Umbilical cord (tissue), 1 donor: ENCODE measurements at regions not wholly inside any gene's neighbourhood (a gene's known extent, or its start where the extent isn't known, plus 50 kb on each side); places are given as distances from the start of the nearest gene placed in this dataset.
"Not testable (repeated sequence)": the region's sequence is repeated elsewhere in the genome, so short reads cannot be mapped to it uniquely, and the experiment has no call there.

Experiments
- DNase-seq: peaks from one replicate; pipeline ENCODE4 v3.0.0-alpha.2; 2015; ENCODE audit warnings: low spot score

- DNase-seq: not testable (repeated sequence)
Observed at GRCh38 chr6:120930500-120930899, 403.8 kb downstream of the TBC1D32 start.

- DNase-seq: no peak
Observed at GRCh38 chr6:120924214-120924613, 410.1 kb downstream of the TBC1D32 start.

- no peak for DNase-seq
Observed at GRCh38 chr6:120918137-120918536, 416.1 kb downstream of the TBC1D32 start.

- DNase-seq: no peak
Observed at GRCh38 chr6:120916844-120917243, 417.4 kb downstream of the TBC1D32 start.

GRCh38 chr6:120913486-120913885 lies 420.8 kb downstream of the TBC1D32 start:
- DNase-seq: no peak

GRCh38 chr6:120908767-120909166 lies 425.5 kb downstream of the TBC1D32 start:
- no peak for DNase-seq

GRCh38 chr6:120903836-120904235 lies 430.4 kb downstream of the TBC1D32 start:
- DNase-seq: peak; percentile 63

- DNase-seq: no peak
Observed at GRCh38 chr6:120899932-120900331, 434.3 kb downstream of the TBC1D32 start.

- no peak for DNase-seq
Observed at GRCh38 chr6:120894077-120894476, 440.2 kb downstream of the TBC1D32 start.

- DNase-seq: no peak
Observed at GRCh38 chr6:120876931-120877330, 457.3 kb downstream of the TBC1D32 start.

GRCh38 chr6:120876424-120876823 lies 457.9 kb downstream of the TBC1D32 start:
- no peak for DNase-seq

GRCh38 chr6:120875900-120876299 lies 458.4 kb downstream of the TBC1D32 start:
- no peak for DNase-seq

GRCh38 chr6:120874422-120874821 lies 459.9 kb downstream of the TBC1D32 start:
- no peak for DNase-seq

GRCh38 chr6:120873125-120873865 lies 461.0 kb downstream of the TBC1D32 start:
- no peak for DNase-seq

GRCh38 chr6:120872262-120872578 lies 462.1 kb downstream of the TBC1D32 start:
- DNase-seq: no peak

- no peak for DNase-seq
Observed at GRCh38 chr6:120871416-120872261, 462.6 kb downstream of the TBC1D32 start.

GRCh38 chr6:120869397-120869796 lies 464.9 kb downstream of the TBC1D32 start:
- peak; percentile 24 for DNase-seq

- DNase-seq: no peak
Observed at GRCh38 chr6:120857422-120857821, 476.9 kb downstream of the TBC1D32 start.

- no peak for DNase-seq
Observed at GRCh38 chr6:120854583-120854982, 479.7 kb downstream of the TBC1D32 start.

GRCh38 chr6:120853489-120853888 lies 480.8 kb downstream of the TBC1D32 start:
- DNase-seq: no peak

- no peak for DNase-seq
Observed at GRCh38 chr6:120852293-120852849, 481.9 kb downstream of the TBC1D32 start.

GRCh38 chr6:120826253-120826652 lies 508.0 kb downstream of the TBC1D32 start:
- peak; percentile 10 for DNase-seq

- no peak for DNase-seq
Observed at GRCh38 chr6:120816794-120817193, 517.5 kb downstream of the TBC1D32 start.
